ENCODE measurements at regions not wholly inside any gene's neighbourhood (a gene's known extent, or its start where the extent isn't known, plus 50 kb on each side); places are given as distances from the start of the nearest gene placed in this dataset.

GRCh38 chr4:36618102-36618501 is 336.7 kb downstream of the DTHD1 start:
- TF ChIP-seq CTCF (IDR thresholded peaks at IDR 0.05): no peak
- TF ChIP-seq POLR2A (IDR thresholded peaks at IDR 0.05): no peak
